ENCODE measurements at regions not wholly inside any gene's neighbourhood (a gene's known extent, or its start where the extent isn't known, plus 50 kb on each side); places are given as distances from the start of the nearest gene placed in this dataset.
"Not testable (repeated sequence)": the region's sequence is repeated elsewhere in the genome, so short reads cannot be mapped to it uniquely, and the experiment has no call there.

GRCh38 chr4:31189938-31190337 lies 469.8 kb downstream of the PCDH7 start:
- DNase-seq: no peak

DNA sequence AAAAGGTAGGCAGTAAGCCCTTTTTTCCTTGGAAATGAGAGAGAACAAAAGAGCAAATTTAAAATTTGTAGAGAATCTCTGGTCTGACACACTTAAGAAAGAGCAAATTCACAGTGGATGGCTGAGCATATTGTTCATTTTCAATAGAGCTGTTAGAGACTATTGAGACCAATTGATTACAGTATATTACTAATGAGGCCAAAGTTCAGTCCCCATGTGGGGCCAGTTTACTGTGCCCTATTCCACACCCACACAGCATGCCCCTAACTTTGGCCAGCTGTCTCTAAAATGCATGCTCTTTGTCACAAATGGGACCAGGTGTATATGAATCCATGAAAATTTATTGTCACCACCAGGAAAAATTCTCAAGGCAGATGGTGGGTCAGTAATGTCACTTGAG lies 470.5 kb downstream of the PCDH7 start:
- DNase-seq: no peak

DNA sequence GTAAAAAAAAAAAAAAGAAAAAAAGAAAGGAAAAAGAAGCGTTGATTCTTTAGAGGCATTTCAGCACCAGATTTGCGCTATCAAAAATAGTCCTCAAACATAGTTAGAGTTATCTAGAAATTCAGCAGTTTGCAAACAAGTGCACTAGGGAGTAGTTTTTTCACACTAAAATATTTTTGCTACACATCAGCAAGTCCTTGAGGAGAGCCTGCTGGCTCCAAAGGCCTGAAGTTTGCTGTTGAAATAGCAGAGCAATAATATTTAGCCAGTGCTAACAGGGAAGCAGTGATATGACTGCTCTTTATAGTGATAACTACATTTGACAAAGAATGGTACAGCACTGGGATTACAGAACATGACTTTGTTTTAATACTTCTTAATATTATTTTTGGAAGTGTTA lies 472.2 kb downstream of the PCDH7 start:
- DNase-seq: no peak

- no peak for DNase-seq
Observed at GRCh38 chr4:31193521-31193920, 473.4 kb downstream of the PCDH7 start.

DNA sequence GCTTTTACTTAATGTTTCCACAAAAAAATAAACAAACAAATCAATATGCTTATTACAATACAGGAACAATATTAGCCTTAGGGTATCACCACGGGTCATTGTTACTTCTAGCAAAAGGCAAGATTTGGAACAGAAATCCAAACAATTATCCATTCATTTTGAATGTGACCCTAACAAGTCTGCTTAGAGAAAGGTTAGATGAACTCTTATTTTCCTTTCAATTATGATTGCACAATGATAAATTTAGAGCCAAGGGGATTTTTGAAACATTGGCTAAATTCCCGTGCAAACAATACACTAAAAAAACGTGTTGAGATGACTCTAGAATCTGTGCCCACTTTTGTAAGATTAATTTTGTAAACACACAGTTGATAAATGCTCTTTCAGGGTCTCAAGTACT lies 474.7 kb downstream of the PCDH7 start:
- no peak for DNase-seq

DNA sequence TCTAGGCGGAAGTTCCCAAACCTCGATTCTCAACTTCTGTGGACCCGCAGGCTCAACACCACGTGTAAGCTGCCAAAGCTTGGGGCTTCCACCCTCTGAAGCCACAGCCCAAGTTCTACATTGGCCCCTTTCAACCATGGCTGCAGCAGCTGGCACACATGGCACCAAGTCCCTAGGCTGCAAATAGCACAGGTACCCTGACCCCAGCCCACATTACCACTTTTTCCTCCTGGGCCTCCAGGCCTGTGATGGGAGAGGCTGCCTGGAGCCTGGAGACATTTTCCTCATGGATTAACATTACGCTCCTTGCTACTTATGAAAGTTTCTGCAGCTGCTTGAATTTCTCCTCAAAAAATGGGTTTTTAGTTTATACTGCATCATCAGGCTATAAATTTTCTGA lies 479.5 kb downstream of the PCDH7 start:
- no peak for DNase-seq

DNA sequence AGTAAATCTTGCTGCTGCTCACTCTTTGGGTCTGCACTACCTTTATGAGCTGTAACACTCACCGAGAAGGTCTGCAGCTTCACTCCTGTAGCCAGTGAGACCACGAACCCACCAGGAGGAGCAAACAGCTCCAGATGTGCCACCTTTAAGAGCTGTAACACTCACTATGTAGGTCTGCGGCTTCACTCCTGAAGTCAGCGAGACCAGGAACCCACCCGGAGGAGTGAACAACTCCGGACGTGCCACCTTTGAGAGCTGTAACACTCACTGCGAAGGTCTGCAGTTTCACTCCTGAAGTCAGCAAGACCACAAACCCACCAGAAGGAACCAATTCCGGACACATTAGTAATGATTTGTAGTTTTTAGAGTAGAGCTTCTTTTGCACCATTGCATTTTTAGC lies 481.9 kb downstream of the PCDH7 start:
- DNase-seq: not testable (repeated sequence)

DNA sequence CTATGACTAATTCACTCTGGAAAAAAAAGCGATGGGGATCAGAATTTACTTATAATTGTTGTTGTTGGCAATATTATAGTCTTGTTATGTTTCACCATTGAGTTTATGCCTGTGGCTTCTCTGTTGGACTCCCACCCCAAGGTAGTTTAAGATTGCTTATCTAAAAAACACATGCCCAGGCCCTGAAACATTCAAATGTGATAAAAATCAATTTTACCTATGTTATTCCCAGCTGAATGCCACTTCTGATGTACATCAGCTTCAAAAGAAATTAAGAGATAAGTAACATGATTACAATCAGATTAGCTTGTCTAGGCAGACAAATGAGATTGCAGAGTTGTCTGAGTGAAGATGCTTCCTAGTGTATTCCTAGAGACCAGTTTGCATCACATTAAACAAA lies 484.7 kb downstream of the PCDH7 start:
- DNase-seq: no peak

GRCh38 chr4:31220921-31221320 lies 500.8 kb downstream of the PCDH7 start:
- no peak for DNase-seq

GRCh38 chr4:31228068-31228467 lies 507.9 kb downstream of the PCDH7 start:
- DNase-seq: no peak

DNA sequence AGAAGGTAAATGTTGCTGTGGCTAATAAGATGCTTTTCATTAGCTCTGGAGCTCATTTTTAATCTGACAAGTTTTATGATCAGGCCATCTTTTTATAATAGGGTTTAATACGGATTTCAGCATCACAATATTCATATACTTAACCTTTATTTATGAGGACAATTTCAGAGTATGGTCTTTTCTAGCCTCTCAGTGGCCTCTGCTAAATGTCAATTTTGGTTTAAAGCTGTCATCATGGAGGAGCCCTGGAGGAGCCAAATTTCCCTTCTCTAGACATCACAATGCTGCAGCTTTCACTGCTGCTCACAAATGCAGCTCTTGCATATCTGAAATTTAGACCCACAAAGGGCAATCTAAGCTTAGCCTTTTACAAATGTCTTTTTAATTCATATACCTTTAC lies 510.4 kb downstream of the PCDH7 start:
- no peak for DNase-seq

DNA sequence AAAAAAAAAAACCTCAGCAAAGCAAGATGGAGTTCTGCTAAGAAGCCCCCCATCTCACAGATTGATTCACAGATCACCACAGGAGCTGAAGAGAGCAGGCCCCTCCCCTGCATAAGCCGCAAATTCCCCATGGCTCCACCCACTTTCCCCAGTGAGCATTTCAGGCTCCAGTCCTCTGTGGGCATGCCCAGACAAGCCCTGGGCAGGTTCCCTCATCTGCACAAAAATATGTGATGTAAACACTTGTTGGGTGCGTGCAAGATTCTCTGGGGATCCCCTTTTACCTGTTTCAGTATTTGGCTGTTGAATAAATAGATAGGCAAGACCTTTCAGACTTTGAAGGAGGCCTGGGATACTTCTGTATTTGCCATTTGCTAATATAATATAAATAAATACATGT lies 514.3 kb downstream of the PCDH7 start:
- DNase-seq: no peak

GRCh38 chr4:31234901-31235300 lies 514.7 kb downstream of the PCDH7 start:
- DNase-seq: no peak

DNA sequence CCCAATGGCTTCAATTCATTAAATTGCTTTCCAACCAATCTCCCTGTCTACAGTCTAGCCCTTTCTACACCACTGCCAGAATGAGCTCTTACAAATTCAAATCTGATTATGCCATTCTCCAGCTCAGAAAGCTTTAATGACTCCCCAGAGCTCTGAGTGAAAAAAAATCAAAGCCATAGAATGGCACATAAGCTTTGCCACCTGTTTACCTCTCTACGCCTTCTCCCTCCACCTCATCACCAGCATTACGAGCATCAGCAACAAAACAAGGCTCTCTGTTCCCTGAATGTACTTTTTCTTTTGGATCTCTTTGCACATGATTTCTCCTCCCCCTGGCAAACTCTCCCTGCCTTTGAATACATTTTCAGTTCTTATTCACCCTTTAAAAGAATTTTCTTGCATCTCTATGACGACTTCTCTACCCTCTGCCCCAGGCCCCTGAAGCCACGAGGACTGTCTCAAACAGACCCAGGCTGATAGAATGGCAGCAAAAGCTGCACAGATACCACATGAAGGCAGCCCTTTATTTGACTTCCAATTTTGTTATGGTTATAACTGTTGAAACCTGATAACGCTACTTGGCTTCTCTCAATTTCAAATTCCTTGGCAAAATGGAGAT lies 516.0 kb downstream of the PCDH7 start:
- DNase-seq: no peak

DNA sequence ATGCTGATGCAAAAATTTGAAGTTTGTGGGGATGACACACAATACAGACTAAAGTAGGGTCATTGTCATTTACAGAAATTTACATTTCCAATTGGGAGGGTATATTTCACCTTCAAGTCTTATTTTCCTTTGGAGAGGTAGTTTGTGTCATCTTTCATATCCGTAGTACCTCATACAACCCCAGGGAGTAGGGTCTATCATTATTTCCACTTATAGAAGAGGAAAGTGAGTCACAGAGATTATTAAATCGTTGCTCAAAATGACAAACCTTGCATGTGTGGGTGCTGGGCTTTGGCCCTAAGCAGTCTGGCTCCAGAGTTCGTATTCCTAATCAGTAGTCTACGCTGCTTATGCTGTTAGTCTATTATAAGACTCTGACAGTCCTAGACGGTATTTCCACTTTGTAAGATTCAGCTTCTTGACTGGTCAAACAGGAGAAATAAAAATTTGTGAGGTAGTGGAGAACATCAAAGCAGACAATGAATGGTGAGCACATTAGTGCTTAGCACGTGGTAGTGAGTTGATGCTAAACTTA lies 516.5 kb downstream of the PCDH7 start:
- DNase-seq: no peak

DNA sequence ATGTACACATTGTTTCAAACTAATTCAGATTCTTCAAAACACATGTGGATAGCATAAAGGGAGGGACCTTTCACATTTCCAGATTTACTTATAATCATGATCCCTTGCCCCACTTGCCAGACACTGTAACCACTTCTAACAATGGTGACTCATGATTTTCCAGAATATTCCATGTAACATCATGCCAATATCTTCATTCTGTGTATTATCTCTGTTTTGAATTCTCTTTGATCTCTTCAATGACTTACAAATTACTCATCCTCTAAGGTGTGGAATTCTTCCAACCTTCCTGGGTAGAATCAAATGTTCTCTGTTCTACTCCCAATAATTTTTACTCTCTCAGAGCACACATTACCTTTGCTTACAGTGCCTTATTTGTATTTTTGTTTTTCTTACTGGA lies 517.1 kb downstream of the PCDH7 start:
- no peak for DNase-seq

GRCh38 chr4:31239886-31240285 lies 519.7 kb downstream of the PCDH7 start:
- no peak for DNase-seq

GRCh38 chr4:31241504-31242106 lies 521.4 kb downstream of the PCDH7 start:
- DNase-seq: no peak

DNA sequence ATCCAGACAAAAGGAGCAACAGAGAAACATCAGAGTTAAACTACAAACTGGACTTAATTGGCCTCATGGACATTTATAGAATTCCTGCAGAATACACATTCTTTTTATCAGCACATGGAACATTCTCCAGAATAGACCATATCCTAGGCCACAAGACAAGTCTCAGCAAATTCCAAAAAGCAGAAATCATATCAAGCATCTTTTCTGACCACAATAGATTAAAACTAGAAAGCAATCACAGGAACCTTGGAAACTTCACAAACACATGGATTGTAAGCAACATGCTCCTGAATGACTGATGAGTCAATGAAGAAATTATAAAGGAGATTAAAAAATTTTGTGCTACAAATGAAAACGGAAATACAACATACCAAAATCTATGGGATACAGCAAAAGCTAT lies 526.7 kb downstream of the PCDH7 start:
- no peak for DNase-seq

DNA sequence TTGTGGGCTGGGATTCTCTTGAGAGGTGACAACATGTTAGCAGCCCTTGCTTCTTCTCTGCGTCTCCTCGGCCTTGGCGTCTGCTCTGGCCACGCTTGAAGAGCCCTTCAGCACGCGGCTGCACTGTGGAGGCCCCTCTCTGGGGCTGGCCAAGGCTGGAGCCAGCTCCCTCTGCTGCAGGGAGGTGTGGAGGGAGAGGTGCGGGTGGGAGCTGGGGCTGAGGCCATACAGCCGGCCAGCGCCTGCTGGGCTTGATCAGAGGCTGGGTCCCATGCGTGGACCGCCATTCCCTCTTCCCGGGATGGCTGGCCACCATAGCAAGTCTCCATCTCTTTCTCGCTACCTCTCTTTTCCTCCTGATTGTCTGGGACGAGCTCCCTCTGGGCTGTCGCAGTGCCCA lies 539.0 kb downstream of the PCDH7 start:
- DNase-seq: no peak

DNA sequence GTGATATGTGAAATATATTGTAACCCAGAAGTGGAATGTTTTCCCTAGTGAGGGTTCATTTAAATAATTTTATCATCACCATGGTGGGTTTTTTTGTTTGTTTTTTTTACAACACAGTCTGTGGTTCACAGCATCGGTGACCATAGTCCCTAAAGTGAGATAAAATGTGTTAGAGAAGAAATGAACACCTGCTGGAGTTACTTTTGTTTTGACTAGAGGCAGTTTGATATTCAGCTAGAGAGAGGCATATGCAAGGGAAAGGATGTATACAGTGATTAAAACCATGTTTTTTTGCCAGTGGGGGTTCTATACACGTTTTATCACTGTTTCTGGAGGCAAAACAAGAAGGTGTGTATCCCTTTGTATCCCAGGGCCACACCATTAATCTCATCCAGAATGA lies 541.5 kb downstream of the PCDH7 start:
- DNase-seq: no peak

GRCh38 chr4:31266094-31266493 lies 545.9 kb downstream of the PCDH7 start:
- not testable (repeated sequence) for DNase-seq

GRCh38 chr4:31272331-31273061 lies 552.3 kb downstream of the PCDH7 start:
- DNase-seq: no peak

Data from muscle of arm (tissue), 1 donor.